Stomach (tissue), 8 donors: ENCODE measurements at regions not wholly inside any gene's neighbourhood (a gene's known extent, or its start where the extent isn't known, plus 50 kb on each side); places are given as distances from the start of the nearest gene placed in this dataset.

Experiments used
- DNase-seq, 2 donors: peaks; one replicate each; pipeline versions ENCODE4 v3.0.0 to v3.0.0-alpha.2; 2013 to 2019
- H3K27ac ChIP-seq, 5 donors: fragments of 200-600 bp in 4 of 5; sonication (generic) in 4 of 5; one replicate each; pipeline ENCODE4 v1.5.1; 2013 to 2019; ENCODE audit warnings: mild to moderate bottlenecking in 1 of 5, moderate library complexity in 1 of 5
- H3K27me3 ChIP-seq, 3 donors: fragments of 200-600 bp; sonication (generic); one replicate each; pipeline ENCODE4 v1.5.1; 2017 to 2019; ENCODE audit warnings: mixed run types in 1 of 3
- H3K36me3 ChIP-seq, 4 donors: fragments of 200-600 bp; sonication (generic); 1 replicate in 3 of 4; 2 replicates in 1 of 4; pipeline ENCODE4 v1.5.1; 2016 to 2019
- H3K4me1 ChIP-seq, 4 donors: fragments of 200-600 bp; sonication (generic); one replicate each; pipeline ENCODE4 v1.5.1; 2016 to 2019
- H3K4me3 ChIP-seq, 4 donors: fragments of 200-600 bp; sonication (generic) in 3 of 4; one replicate each; pipeline ENCODE4 v1.5.1; 2016 to 2019; ENCODE audit warnings: mild to moderate bottlenecking in 1 of 4
- H3K9me3 ChIP-seq, 4 donors: fragments of 200-600 bp; sonication (generic); one replicate each; pipeline ENCODE4 v1.5.1; 2016 to 2019
- EP300 ChIP-seq: sonication (generic); formaldehyde crosslinking; IDR thresholded peaks from one replicate; pipeline ENCODE4 v1.6.1; 2017; ENCODE audit warnings: antibody characterized with exemption
- POLR2A ChIP-seq, 4 donors: fragments of 450-650 bp; IDR thresholded peaks; one replicate each; pipeline ENCODE4 v1.6.1; 2016; ENCODE audit warnings: antibody characterized with exemption in 4 of 4, control low read depth in 2 of 4, mild to moderate bottlenecking in 1 of 4, moderate library complexity in 1 of 4
- POLR2AphosphoS5 ChIP-seq, 3 donors: sonication (generic); formaldehyde crosslinking; IDR thresholded peaks; one replicate each; pipeline ENCODE4 v1.6.1; 2016; ENCODE audit warnings: antibody characterized with exemption in 3 of 3
- whole genome bisulfite sequencing, 5 donors: extraction: QIAGEN DNeasy Blood & Tissue Kit in 3 of 5; methylation state at CpG; one replicate each; pipeline versions ENCODE4 v1.1.5 to v1.1.7; 2013 to 2018; 5-methylcytosine and 5-hydroxymethylcytosine counted together
- intact Hi-C: fragments of 100-400 bp; cut with DNase I; formaldehyde crosslinking; loops from one replicate; pipeline ENCODE4 v1.15.1; 2023; ENCODE audit warnings: low total_unique reads
- TF ChIP-seq, protein P1 (sequence below), 7 experiments: fragments of 450-650 bp in 4 of 7; fragments of 200-600 bp in 3 of 7; sonication (generic) in 3 of 7; IDR thresholded peaks; one replicate each; pipeline ENCODE4 v1.5.1; 2016 to 2019; ENCODE audit warnings: antibody characterized with exemption in 7 of 7, control low read depth in 2 of 7, mild to moderate bottlenecking in 1 of 7
- donor health status: healthy with polysubstance abuse.
- donor health status: Bipolar disorder and iron deficiency.
- donor health status: healthy.

DNA sequence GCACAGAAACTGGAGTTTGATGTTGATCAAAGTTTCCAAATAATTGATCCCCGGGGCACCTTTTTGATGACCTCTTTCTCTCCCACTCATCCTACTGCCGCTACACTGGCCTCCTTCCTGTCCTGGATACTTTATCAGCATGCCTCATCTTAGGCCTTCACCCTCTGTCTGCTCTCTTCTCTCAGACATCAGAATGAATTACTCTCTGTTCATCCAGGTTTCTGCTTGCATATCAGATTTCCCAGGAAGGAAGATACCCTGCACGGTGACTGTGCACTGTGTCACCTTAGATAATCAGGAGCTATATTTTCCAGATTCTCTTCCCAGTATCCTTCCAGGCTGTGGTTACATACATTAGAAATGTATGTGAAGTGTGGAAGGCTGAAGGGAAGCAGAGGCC lies 397.0 kb downstream of the DIRAS2 start:
- H3K4me3 ChIP-seq = no peak overlapping the region
- intact Hi-C loops = no loop called here
- no peak for DNase-seq
- H3K27ac ChIP-seq = no peak overlapping the region
- TF ChIP-seq EP300 = no peak
- TF ChIP-seq POLR2A (IDR thresholded peaks at IDR 0.05) = no peak
- TF ChIP-seq, protein P1, sequence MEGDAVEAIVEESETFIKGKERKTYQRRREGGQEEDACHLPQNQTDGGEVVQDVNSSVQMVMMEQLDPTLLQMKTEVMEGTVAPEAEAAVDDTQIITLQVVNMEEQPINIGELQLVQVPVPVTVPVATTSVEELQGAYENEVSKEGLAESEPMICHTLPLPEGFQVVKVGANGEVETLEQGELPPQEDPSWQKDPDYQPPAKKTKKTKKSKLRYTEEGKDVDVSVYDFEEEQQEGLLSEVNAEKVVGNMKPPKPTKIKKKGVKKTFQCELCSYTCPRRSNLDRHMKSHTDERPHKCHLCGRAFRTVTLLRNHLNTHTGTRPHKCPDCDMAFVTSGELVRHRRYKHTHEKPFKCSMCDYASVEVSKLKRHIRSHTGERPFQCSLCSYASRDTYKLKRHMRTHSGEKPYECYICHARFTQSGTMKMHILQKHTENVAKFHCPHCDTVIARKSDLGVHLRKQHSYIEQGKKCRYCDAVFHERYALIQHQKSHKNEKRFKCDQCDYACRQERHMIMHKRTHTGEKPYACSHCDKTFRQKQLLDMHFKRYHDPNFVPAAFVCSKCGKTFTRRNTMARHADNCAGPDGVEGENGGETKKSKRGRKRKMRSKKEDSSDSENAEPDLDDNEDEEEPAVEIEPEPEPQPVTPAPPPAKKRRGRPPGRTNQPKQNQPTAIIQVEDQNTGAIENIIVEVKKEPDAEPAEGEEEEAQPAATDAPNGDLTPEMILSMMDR (IDR thresholded peaks at IDR 0.05) = no peak
- TF ChIP-seq POLR2AphosphoS5 (IDR thresholded peaks at IDR 0.05) = no peak
- H3K9me3 ChIP-seq = no peaks in the 10 kb centered on the region
- WGBS, 5 donors = 53 to 70% (median 57%) methylated on average over 3 of the region's 3 CpGs
- no peaks in the 10 kb centered on the region for H3K27me3 ChIP-seq
- H3K36me3 ChIP-seq = no peaks in the 10 kb centered on the region
- H3K4me1 ChIP-seq = no peaks in the 10 kb centered on the region

GRCh38 chr9:90249094-90249493 lies 393.5 kb downstream of the DIRAS2 start:
- TF ChIP-seq, protein P1 (IDR thresholded peaks at IDR 0.05) = no peak
- TF ChIP-seq POLR2AphosphoS5 (IDR thresholded peaks at IDR 0.05) (no peak), POLR2A (IDR thresholded peaks at IDR 0.05) (no peak), EP300 (no peak)
- H3K27me3 ChIP-seq = no peaks in the 10 kb centered on the region
- intact Hi-C loops = no loop called here

DNA sequence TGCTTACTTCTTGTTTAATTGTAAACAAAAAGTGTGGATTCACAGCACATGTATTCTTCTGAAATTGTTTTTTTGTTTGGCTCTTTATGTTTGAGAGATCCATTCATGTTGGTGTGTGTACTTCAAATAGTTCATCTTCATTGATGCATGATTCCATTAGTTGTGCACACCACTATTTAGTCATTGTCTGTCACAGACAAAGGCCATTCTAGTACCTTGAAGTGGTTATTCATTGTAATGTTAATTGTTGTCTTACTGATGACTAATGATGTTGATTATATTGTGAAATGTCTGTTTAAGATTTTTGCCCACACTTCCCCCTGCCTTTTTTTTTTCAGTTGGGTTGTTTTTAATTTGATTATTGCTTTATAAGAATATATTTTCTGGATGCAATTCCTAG lies 391.3 kb downstream of the DIRAS2 start:
- DNase-seq = no peak
- intact Hi-C loops = no loop called here
- H3K27me3 ChIP-seq = no peaks in the 10 kb centered on the region
- H3K36me3 ChIP-seq = no peaks in the 10 kb centered on the region
- no peaks in the 10 kb centered on the region for H3K4me1 ChIP-seq
- H3K4me3 ChIP-seq = no peak overlapping the region
- H3K9me3 ChIP-seq = peaks cover 0 to 14% (median 4%) of the 10 kb centered on the region in 4 donors
- TF ChIP-seq, protein P1 (IDR thresholded peaks at IDR 0.05) = no peak
- TF ChIP-seq POLR2AphosphoS5 (IDR thresholded peaks at IDR 0.05) = no peak
- TF ChIP-seq POLR2A (IDR thresholded peaks at IDR 0.05) = no peak
- TF ChIP-seq EP300 = no peak
- no peak overlapping the region for H3K27ac ChIP-seq

More at GRCh38 chr9:90249094-90249493, 393.5 kb downstream of the DIRAS2 start:
- H3K4me3 ChIP-seq = no peak overlapping the region
- H3K36me3 ChIP-seq = no peaks in the 10 kb centered on the region
- peaks cover 0 to 14% (median 4%) of the 10 kb centered on the region in 4 donors for H3K9me3 ChIP-seq
- H3K4me1 ChIP-seq = no peaks in the 10 kb centered on the region
- H3K27ac ChIP-seq = no peak overlapping the region
- DNase-seq = no peak

DNA sequence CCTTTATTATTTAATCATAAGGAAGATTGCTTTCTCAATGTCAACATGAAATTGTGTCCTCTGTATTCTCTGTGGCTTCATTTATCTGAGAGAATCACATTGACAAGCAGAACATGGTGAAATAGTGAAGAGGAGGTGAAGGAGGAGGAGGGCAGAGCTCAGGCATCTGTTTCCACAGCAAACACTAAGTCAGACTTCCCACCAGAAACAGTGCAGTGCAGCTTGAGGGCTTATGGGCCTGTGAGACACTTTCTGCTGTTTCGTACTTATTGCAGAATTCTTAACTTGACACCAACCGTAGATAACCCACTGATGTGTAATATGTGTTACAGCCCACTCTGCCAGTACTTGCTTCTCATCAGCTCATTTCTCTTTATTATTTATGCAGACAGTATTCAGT lies 386.3 kb downstream of the DIRAS2 start:
- Histone ChIP-seq H3K9me3 (peaks cover 0 to 25% (median 12%) of the 10 kb centered on the region in 4 donors), H3K4me3 (no peak overlapping the region)

More for the DNA sequence above, 386.3 kb downstream of the DIRAS2 start:
- TF ChIP-seq POLR2AphosphoS5 (IDR thresholded peaks at IDR 0.05) (no peak), EP300 (no peak), POLR2A (IDR thresholded peaks at IDR 0.05) (no peak)
- TF ChIP-seq, protein P1 (IDR thresholded peaks at IDR 0.05) = no peak
- intact Hi-C loops = no loop called here
- no peaks in the 10 kb centered on the region for H3K27me3 ChIP-seq
- 38 to 74% (median 45%) methylated on average over 2 of the region's 2 CpGs for WGBS, 5 donors
- H3K27ac ChIP-seq = no peak overlapping the region
- H3K36me3 ChIP-seq = no peaks in the 10 kb centered on the region
- H3K4me1 ChIP-seq = no peaks in the 10 kb centered on the region
- no peak for DNase-seq
